NB4 (cell line): ENCODE measurements at regions not wholly inside any gene's neighbourhood (a gene's known extent, or its start where the extent isn't known, plus 50 kb on each side); places are given as distances from the start of the nearest gene placed in this dataset.

ENCODE experiments used
- CTCF ChIP-seq: IDR thresholded peaks from one replicate; pipeline ENCODE4 v1.5.1; 2012; ENCODE audit warnings: low read depth, low read length
- POLR2A ChIP-seq: IDR thresholded peaks from 2 replicates; pipeline ENCODE4 v1.6.1; 2011; ENCODE audit warnings: mild to moderate bottlenecking; ENCODE audit not compliant: insufficient read length; ENCODE audit errors: extremely low read depth

GRCh38 chr11:10392095-10393079 is 62.7 kb upstream of the AMPD3 start:
- TF ChIP-seq CTCF (no peak), POLR2A (no peak)
